ENCODE measurements at regions not wholly inside any gene's neighbourhood (a gene's known extent, or its start where the extent isn't known, plus 50 kb on each side); places are given as distances from the start of the nearest gene placed in this dataset.

- no peaks in the 10 kb centered on the region for H3K27me3 Mint-ChIP-seq (ENCODE audit: unreplicated experiment)
- no peak for DNase-seq
- no peaks in the 10 kb centered on the region for H3K36me3 Mint-ChIP-seq (ENCODE audit: unreplicated experiment)
- TF ChIP-seq CTCF (IDR thresholded peaks at IDR 0.05; ENCODE audit: partially characterized antibody, unreplicated experiment), result no peak
- H3K4me3 Mint-ChIP-seq (ENCODE audit: unreplicated experiment), result no peak overlapping the region
- H3K27ac Mint-ChIP-seq (ENCODE audit: unreplicated experiment), result no peak overlapping the region
- no peaks in the 10 kb centered on the region for H3K9me3 Mint-ChIP-seq (ENCODE audit: unreplicated experiment)
- H3K4me1 Mint-ChIP-seq (ENCODE audit: low read depth, unreplicated experiment), result peaks cover 8% of the 10 kb centered on the region
Measured at GRCh38 chr4:60134099-60134498, 1066.0 kb upstream of the ADGRL3 start.

GRCh38 chr4:60155088-60155487 is 1045.0 kb upstream of the ADGRL3 start:
- no peak overlapping the region for H3K4me3 Mint-ChIP-seq (ENCODE audit: unreplicated experiment)
- DNase-seq, result no peak
- H3K27ac Mint-ChIP-seq (ENCODE audit: unreplicated experiment), result no peak overlapping the region
- H3K36me3 Mint-ChIP-seq (ENCODE audit: unreplicated experiment), result peaks cover 12% of the 10 kb centered on the region
- H3K9me3 Mint-ChIP-seq (ENCODE audit: unreplicated experiment), result peaks cover 4% of the 10 kb centered on the region
- H3K27me3 Mint-ChIP-seq (ENCODE audit: unreplicated experiment), result no peaks in the 10 kb centered on the region
- no peak for TF ChIP-seq CTCF (IDR thresholded peaks at IDR 0.05; ENCODE audit: partially characterized antibody, unreplicated experiment)
- no peaks in the 10 kb centered on the region for H3K4me1 Mint-ChIP-seq (ENCODE audit: low read depth, unreplicated experiment)

- DNase-seq, result no peak
Measured at GRCh38 chr4:60173103-60173502, 1027.0 kb upstream of the ADGRL3 start.

GRCh38 chr4:60173718-60174117 is 1026.4 kb upstream of the ADGRL3 start:
- no peak for TF ChIP-seq CTCF (IDR thresholded peaks at IDR 0.05; ENCODE audit: partially characterized antibody, unreplicated experiment)
- H3K36me3 Mint-ChIP-seq (ENCODE audit: unreplicated experiment), result no peaks in the 10 kb centered on the region
- no peaks in the 10 kb centered on the region for H3K27me3 Mint-ChIP-seq (ENCODE audit: unreplicated experiment)
- no peak overlapping the region for H3K4me3 Mint-ChIP-seq (ENCODE audit: unreplicated experiment)
- H3K27ac Mint-ChIP-seq (ENCODE audit: unreplicated experiment), result no peak overlapping the region
- H3K9me3 Mint-ChIP-seq (ENCODE audit: unreplicated experiment), result peaks cover 1% of the 10 kb centered on the region
- no peaks in the 10 kb centered on the region for H3K4me1 Mint-ChIP-seq (ENCODE audit: low read depth, unreplicated experiment)
- no peak for DNase-seq

More at GRCh38 chr4:60173103-60173502, 1027.0 kb upstream of the ADGRL3 start:
- Mint-ChIP-seq H3K4me1 (ENCODE audit: low read depth, unreplicated experiment) (no peaks in the 10 kb centered on the region), H3K4me3 (ENCODE audit: unreplicated experiment) (no peak overlapping the region), H3K36me3 (ENCODE audit: unreplicated experiment) (no peaks in the 10 kb centered on the region), H3K9me3 (ENCODE audit: unreplicated experiment) (peaks cover 1% of the 10 kb centered on the region), H3K27me3 (ENCODE audit: unreplicated experiment) (no peaks in the 10 kb centered on the region), H3K27ac (ENCODE audit: unreplicated experiment) (no peak overlapping the region)
- no peak for TF ChIP-seq CTCF (IDR thresholded peaks at IDR 0.05; ENCODE audit: partially characterized antibody, unreplicated experiment)

- Mint-ChIP-seq H3K4me1 (ENCODE audit: low read depth, unreplicated experiment) (no peaks in the 10 kb centered on the region), H3K36me3 (ENCODE audit: unreplicated experiment) (no peaks in the 10 kb centered on the region), H3K4me3 (ENCODE audit: unreplicated experiment) (no peak overlapping the region), H3K27ac (ENCODE audit: unreplicated experiment) (no peak overlapping the region), H3K27me3 (ENCODE audit: unreplicated experiment) (no peaks in the 10 kb centered on the region), H3K9me3 (ENCODE audit: unreplicated experiment) (peaks cover 1% of the 10 kb centered on the region)
- no peak for TF ChIP-seq CTCF (IDR thresholded peaks at IDR 0.05; ENCODE audit: partially characterized antibody, unreplicated experiment)
- DNase-seq, result no peak
Measured at GRCh38 chr4:60175241-60175640, 1024.9 kb upstream of the ADGRL3 start.
